ENCODE measurements at regions not wholly inside any gene's neighbourhood (a gene's known extent, or its start where the extent isn't known, plus 50 kb on each side); places are given as distances from the start of the nearest gene placed in this dataset.

GRCh38 chr6:2353412-2354137, 108.2 kb upstream of the GMDS start:
- Histone ChIP-seq H3K4me1 (peaks cover 3% of the 10 kb centered on the region), H3K9ac (ENCODE audit: low read depth in 2 of 2, low read length in 2 of 2) (no peak overlapping the region), H3K4me3 (no peak overlapping the region), H3K27me3 (no peaks in the 10 kb centered on the region), H3K27ac (no peak overlapping the region), H3K9me3 (no peaks in the 10 kb centered on the region), H3K36me3 (no peaks in the 10 kb centered on the region)
- peak; percentile 83 for DNase-seq
- peak; percentile 60 for TF ChIP-seq CTCF (IDR thresholded peaks at IDR 0.05)
- intact Hi-C loops (cut with DNase I), result loop anchor here (5.0 to 10.0 kb wide), 4 partner anchors 91 to 751 kb away; no protein-coding TSS in a partner anchor

- TF ChIP-seq CTCF (IDR thresholded peaks at IDR 0.05), result no peak
- intact Hi-C loops (cut with DNase I), result loop anchor here (5.0 to 10.0 kb wide), 4 partner anchors 93 to 750 kb away; no protein-coding TSS in a partner anchor
- Histone ChIP-seq H3K9me3 (no peaks in the 10 kb centered on the region), H3K36me3 (no peaks in the 10 kb centered on the region), H3K27ac (no peak overlapping the region), H3K4me1 (peaks cover 3% of the 10 kb centered on the region), H3K27me3 (no peaks in the 10 kb centered on the region), H3K9ac (ENCODE audit: low read depth in 2 of 2, low read length in 2 of 2) (no peak overlapping the region), H3K4me3 (no peak overlapping the region)
- no peak for DNase-seq
Observed at GRCh38 chr6:2351807-2352431, 106.5 kb upstream of the GMDS start.

GRCh38 chr6:2351090-2351489, 105.7 kb upstream of the GMDS start:
- H3K4me1 ChIP-seq, result peaks cover 3% of the 10 kb centered on the region
- H3K27me3 ChIP-seq, result no peaks in the 10 kb centered on the region
- no peak overlapping the region for H3K9ac ChIP-seq (ENCODE audit: low read depth in 2 of 2, low read length in 2 of 2)
- DNase-seq, result no peak
- no peak overlapping the region for H3K27ac ChIP-seq
- intact Hi-C loops (cut with DNase I), result loop anchor here (5.0 to 10.0 kb wide), 4 partner anchors 94 to 749 kb away; no protein-coding TSS in a partner anchor
- no peak overlapping the region for H3K4me3 ChIP-seq
- no peaks in the 10 kb centered on the region for H3K36me3 ChIP-seq
- no peaks in the 10 kb centered on the region for H3K9me3 ChIP-seq
- no peak for TF ChIP-seq CTCF (IDR thresholded peaks at IDR 0.05)

GRCh38 chr6:2346078-2346477, 100.7 kb upstream of the GMDS start:
- no peak for TF ChIP-seq CTCF (IDR thresholded peaks at IDR 0.05)
- intact Hi-C loops (cut with DNase I), result no loop called here
- H3K9me3 ChIP-seq, result no peaks in the 10 kb centered on the region

GRCh38 chr6:2344319-2344905, 99.0 kb upstream of the GMDS start:
- Histone ChIP-seq H3K36me3 (no peaks in the 10 kb centered on the region), H3K27ac (no peak overlapping the region), H3K9me3 (no peaks in the 10 kb centered on the region), H3K9ac (ENCODE audit: low read depth in 2 of 2, low read length in 2 of 2) (no peak overlapping the region), H3K4me1 (no peaks in the 10 kb centered on the region), H3K4me3 (no peak overlapping the region), H3K27me3 (no peaks in the 10 kb centered on the region)
- intact Hi-C loops (cut with DNase I), result no loop called here
- no peak for TF ChIP-seq CTCF (IDR thresholded peaks at IDR 0.05)
- no peak for DNase-seq

More at GRCh38 chr6:2346078-2346477, 100.7 kb upstream of the GMDS start:
- Histone ChIP-seq H3K27ac (no peak overlapping the region), H3K4me1 (no peaks in the 10 kb centered on the region), H3K9ac (ENCODE audit: low read depth in 2 of 2, low read length in 2 of 2) (no peak overlapping the region), H3K36me3 (no peaks in the 10 kb centered on the region), H3K27me3 (no peaks in the 10 kb centered on the region), H3K4me3 (no peak overlapping the region)
- DNase-seq, result no peak
